ENCODE measurements at regions not wholly inside any gene's neighbourhood (a gene's known extent, or its start where the extent isn't known, plus 50 kb on each side); places are given as distances from the start of the nearest gene placed in this dataset.

DNA sequence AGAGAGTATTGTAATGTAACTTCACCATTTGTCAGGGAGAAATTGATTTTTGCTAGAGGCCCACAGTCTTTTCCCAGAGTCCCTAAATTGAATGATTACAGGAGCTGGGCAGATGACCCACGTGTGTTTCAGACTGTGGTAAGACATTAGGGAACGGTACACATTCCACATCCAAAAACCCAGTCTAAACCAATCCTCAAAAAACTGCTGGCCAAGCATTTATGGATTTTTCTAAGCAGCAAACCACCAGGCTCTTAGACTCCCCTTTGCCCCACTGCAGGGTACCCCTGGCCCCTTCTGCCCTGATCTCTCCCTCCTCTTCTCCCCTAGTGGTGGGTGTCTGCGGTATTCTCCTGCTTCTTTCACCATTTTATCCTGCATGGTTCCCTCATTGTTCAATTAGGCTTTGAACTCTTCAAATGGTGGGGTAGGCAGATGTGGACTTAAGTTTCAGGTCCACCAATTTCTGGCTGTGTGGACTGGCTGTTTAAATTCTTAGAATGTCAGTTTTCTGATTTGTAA lies 135.5 kb upstream of the SORCS3 start:
- Histone ChIP-seq H3K27ac (no peak overlapping the region), H3K36me3 (no peaks in the 10 kb centered on the region), H3K27me3 (no peaks in the 10 kb centered on the region), H3K9me3 (no peaks in the 10 kb centered on the region), H3K4me1 (no peaks in the 10 kb centered on the region), H3K4me3 (no peak overlapping the region)
- DNase-seq (ENCODE audit: low spot score in 2 of 2), result no peak
- intact Hi-C loops (cut with DNase I), result no loop called here
- TF ChIP-seq, protein P1, sequence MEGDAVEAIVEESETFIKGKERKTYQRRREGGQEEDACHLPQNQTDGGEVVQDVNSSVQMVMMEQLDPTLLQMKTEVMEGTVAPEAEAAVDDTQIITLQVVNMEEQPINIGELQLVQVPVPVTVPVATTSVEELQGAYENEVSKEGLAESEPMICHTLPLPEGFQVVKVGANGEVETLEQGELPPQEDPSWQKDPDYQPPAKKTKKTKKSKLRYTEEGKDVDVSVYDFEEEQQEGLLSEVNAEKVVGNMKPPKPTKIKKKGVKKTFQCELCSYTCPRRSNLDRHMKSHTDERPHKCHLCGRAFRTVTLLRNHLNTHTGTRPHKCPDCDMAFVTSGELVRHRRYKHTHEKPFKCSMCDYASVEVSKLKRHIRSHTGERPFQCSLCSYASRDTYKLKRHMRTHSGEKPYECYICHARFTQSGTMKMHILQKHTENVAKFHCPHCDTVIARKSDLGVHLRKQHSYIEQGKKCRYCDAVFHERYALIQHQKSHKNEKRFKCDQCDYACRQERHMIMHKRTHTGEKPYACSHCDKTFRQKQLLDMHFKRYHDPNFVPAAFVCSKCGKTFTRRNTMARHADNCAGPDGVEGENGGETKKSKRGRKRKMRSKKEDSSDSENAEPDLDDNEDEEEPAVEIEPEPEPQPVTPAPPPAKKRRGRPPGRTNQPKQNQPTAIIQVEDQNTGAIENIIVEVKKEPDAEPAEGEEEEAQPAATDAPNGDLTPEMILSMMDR (IDR thresholded peaks at IDR 0.05), result no peak

DNA sequence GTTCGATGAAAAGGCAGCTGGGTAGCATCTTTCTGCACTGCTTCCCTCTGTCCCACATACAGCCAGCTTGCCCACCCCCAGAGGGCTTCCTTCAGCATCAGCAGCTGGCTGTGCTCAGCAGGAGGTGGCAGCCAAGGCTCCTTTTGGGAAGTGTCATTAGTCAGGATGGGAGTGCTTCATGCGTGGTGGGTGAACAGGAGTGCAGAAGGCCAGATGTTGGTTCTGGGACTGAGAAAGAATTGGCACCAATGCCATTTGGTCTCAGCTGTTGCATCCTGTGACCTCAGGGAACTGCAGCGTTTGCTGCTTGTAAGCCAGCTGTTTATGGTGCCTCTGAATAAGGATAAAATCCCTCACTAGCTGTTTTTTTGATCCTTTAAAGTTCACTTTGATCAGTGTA lies 131.1 kb upstream of the SORCS3 start:
- no peak overlapping the region for H3K4me3 ChIP-seq
- no peaks in the 10 kb centered on the region for H3K9me3 ChIP-seq
- intact Hi-C loops (cut with DNase I), result no loop called here
- TF ChIP-seq, protein P1 (IDR thresholded peaks at IDR 0.05), result no peak
- H3K36me3 ChIP-seq, result no peaks in the 10 kb centered on the region
- H3K4me1 ChIP-seq, result no peaks in the 10 kb centered on the region
- no peak overlapping the region for H3K27ac ChIP-seq
- H3K27me3 ChIP-seq, result no peaks in the 10 kb centered on the region
- DNase-seq (ENCODE audit: low spot score in 2 of 2), result no peak

DNA sequence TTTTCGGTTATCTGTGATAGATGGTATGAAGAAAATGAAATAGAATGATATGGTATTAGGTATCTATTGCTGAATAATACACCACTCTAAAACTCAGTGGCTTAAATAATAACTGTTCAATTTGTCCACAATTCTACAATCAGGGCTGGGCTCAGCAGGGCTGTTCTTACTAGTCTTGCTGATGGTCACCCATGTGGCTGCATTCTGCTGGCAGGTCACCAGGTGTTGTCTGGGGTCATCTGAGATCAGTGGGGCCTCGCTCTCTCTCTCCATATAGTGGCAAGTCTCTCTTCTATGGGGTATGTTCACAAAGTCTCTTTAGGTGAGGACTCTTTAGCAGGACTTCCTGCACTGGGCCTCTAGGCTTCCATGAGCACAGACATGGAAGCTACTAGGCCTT lies 130.4 kb upstream of the SORCS3 start:
- H3K9me3 ChIP-seq, result no peaks in the 10 kb centered on the region
- TF ChIP-seq, protein P1 (IDR thresholded peaks at IDR 0.05), result no peak
- no peak for DNase-seq (ENCODE audit: low spot score in 2 of 2)
- no peaks in the 10 kb centered on the region for H3K27me3 ChIP-seq
- H3K4me1 ChIP-seq, result no peaks in the 10 kb centered on the region
- H3K36me3 ChIP-seq, result no peaks in the 10 kb centered on the region
- intact Hi-C loops (cut with DNase I), result no loop called here
- no peak overlapping the region for H3K4me3 ChIP-seq
- H3K27ac ChIP-seq, result no peak overlapping the region

DNA sequence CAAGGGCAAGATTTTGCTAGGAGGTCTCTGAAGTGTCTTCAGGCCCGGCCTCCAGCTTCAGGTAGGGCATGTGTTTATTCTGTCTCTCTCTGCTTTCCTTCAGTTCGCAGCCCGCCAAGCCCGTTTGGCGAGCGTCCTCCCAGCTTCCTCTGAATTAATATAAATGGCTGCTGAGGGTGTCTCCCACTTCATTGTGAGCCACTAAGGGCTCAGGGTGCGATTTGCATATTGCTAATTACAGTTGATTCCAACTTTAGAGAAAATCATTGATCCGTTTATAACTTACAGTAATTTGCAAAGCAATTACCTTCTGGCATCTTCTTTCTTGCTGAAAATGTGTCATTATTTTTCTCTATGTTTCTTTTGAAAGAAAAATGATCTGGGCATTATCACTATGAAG lies 128.3 kb upstream of the SORCS3 start:
- no peak for DNase-seq (ENCODE audit: low spot score in 2 of 2)
- no peak overlapping the region for H3K4me3 ChIP-seq
- H3K4me1 ChIP-seq, result no peaks in the 10 kb centered on the region
- H3K27me3 ChIP-seq, result no peaks in the 10 kb centered on the region
- intact Hi-C loops (cut with DNase I), result no loop called here
- no peaks in the 10 kb centered on the region for H3K9me3 ChIP-seq
- H3K36me3 ChIP-seq, result no peaks in the 10 kb centered on the region
- no peak overlapping the region for H3K27ac ChIP-seq
- TF ChIP-seq, protein P1 (IDR thresholded peaks at IDR 0.05), result no peak

DNA sequence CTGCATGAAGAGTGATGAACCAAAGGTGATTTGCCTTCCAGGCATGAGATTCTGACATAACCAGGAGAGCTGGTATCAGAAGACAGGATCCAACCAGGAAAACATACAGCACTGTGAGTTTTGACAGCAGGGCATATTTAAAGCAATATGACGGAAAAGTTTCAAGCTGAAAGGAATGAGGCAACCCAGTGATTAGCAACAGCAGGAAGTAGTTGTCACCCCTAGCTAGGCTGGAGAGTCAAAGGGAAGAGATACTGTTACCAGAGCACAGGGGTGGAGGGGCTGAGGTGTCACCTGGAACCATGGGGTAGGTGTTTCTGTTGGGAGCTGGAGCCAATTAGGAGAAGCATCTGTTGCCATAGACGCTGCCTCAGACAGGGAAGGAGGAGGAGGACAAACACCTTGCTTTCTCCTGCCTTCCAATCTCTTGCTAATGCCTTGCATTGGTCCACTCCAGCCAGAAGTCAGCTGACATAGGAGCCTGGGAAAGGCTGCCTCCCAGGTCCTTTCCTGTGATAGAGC lies 125.4 kb upstream of the SORCS3 start:
- no peaks in the 10 kb centered on the region for H3K27me3 ChIP-seq
- DNase-seq (ENCODE audit: low spot score in 2 of 2), result no peak
- H3K4me1 ChIP-seq, result no peaks in the 10 kb centered on the region
- intact Hi-C loops (cut with DNase I), result no loop called here
- H3K36me3 ChIP-seq, result no peaks in the 10 kb centered on the region
- no peak overlapping the region for H3K4me3 ChIP-seq
- no peaks in the 10 kb centered on the region for H3K9me3 ChIP-seq
- TF ChIP-seq, protein P1 (IDR thresholded peaks at IDR 0.05), result no peak
- no peak overlapping the region for H3K27ac ChIP-seq

DNA sequence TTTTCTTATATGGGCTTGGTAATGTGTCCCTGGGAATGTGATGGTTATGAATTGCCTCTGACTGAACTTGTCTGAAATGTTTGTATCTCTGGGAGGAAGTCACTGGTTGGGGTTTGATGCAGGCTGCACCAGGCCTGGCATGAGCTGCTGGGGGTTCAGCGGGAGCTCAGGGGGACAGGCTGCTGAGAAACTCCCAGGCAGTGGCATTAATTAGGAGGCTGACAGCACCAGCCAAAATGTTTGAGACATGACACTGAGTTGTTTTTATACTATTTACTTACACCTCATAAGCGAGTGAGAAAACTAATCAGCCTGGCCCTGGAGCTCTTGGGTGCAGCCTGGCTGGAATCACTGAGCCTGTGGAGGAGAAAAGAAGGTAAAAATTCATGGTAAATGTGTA lies 124.1 kb upstream of the SORCS3 start:
- H3K27me3 ChIP-seq, result no peaks in the 10 kb centered on the region
- H3K4me3 ChIP-seq, result no peak overlapping the region
- H3K36me3 ChIP-seq, result no peaks in the 10 kb centered on the region
- H3K4me1 ChIP-seq, result no peaks in the 10 kb centered on the region
- TF ChIP-seq, protein P1 (IDR thresholded peaks at IDR 0.05), result no peak
- DNase-seq (ENCODE audit: low spot score in 2 of 2), result no peak
- no peak overlapping the region for H3K27ac ChIP-seq
- intact Hi-C loops (cut with DNase I), result no loop called here
- no peaks in the 10 kb centered on the region for H3K9me3 ChIP-seq
